ENCODE measurements at regions not wholly inside any gene's neighbourhood (a gene's known extent, or its start where the extent isn't known, plus 50 kb on each side); places are given as distances from the start of the nearest gene placed in this dataset.

DNA sequence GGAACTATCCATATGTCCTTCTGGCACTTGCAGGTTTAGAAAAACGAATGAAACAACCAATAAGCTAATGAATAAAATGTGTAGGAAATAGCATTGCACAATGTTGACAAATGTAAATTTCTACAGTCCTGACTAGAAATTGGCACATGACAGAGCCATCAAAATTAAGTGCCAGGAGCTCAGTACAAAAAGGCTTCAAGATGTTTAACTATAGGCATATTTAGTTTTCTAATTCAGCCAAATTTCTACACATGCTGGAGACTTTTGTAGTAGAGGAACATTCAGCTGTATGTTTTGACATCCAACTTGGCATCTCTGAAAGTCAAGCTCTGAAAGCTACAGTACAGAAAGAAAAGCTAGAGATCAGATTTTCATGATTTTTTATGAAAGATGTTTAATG, 1999.4 kb upstream of the AGA start:
- TF ChIP-seq, protein P1, sequence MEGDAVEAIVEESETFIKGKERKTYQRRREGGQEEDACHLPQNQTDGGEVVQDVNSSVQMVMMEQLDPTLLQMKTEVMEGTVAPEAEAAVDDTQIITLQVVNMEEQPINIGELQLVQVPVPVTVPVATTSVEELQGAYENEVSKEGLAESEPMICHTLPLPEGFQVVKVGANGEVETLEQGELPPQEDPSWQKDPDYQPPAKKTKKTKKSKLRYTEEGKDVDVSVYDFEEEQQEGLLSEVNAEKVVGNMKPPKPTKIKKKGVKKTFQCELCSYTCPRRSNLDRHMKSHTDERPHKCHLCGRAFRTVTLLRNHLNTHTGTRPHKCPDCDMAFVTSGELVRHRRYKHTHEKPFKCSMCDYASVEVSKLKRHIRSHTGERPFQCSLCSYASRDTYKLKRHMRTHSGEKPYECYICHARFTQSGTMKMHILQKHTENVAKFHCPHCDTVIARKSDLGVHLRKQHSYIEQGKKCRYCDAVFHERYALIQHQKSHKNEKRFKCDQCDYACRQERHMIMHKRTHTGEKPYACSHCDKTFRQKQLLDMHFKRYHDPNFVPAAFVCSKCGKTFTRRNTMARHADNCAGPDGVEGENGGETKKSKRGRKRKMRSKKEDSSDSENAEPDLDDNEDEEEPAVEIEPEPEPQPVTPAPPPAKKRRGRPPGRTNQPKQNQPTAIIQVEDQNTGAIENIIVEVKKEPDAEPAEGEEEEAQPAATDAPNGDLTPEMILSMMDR (IDR thresholded peaks at IDR 0.05; ENCODE audit: insufficient read depth, low read length), result no peak
- TF ChIP-seq SPI1 (IDR thresholded peaks at IDR 0.05; ENCODE audit: borderline replicate concordance, low read depth) (no peak), REST (IDR thresholded peaks at IDR 0.05; ENCODE audit: insufficient replicate concordance, low read depth) (no peak), GABPA (IDR thresholded peaks at IDR 0.05; ENCODE audit: low read depth) (no peak)

Measured in HL-60 (cell line).